Loucy (cell line): ENCODE measurements at regions not wholly inside any gene's neighbourhood (a gene's known extent, or its start where the extent isn't known, plus 50 kb on each side); places are given as distances from the start of the nearest gene placed in this dataset.

ENCODE experiments used
- CTCF ChIP-seq: fragments of 200-600 bp; sonication (generic); conservative IDR thresholded peaks from 2 replicates; pipeline ENCODE4 v1.5.1; 2014; ENCODE audit warnings: mild to moderate bottlenecking, antibody characterized with exemption, low read length
- EZH2phosphoT487 ChIP-seq: fragments of 200-600 bp; IDR thresholded peaks from 2 replicates; pipeline ENCODE4 v1.6.1; 2018; ENCODE audit warnings: antibody characterized with exemption, mild to moderate bottlenecking, moderate library complexity, borderline replicate concordance

- TF ChIP-seq CTCF (no peak), EZH2phosphoT487 (no peak)
Measured at GRCh38 chr1:233728721-233729120, 114.8 kb downstream of the KCNK1 start.
